OCI-LY7 (cell line): ENCODE measurements at regions not wholly inside any gene's neighbourhood (a gene's known extent, or its start where the extent isn't known, plus 50 kb on each side); places are given as distances from the start of the nearest gene placed in this dataset.

Source experiments
- EZH2phosphoT487 ChIP-seq: fragments of 200-600 bp; sonication (generic); IDR thresholded peaks from 2 replicates; pipeline ENCODE4 v1.6.1; 2018; ENCODE audit warnings: low read depth, borderline replicate concordance, mild to moderate bottlenecking, mixed run types, antibody characterized with exemption, low read length, moderate library complexity, mixed read lengths
- TF ChIP-seq, protein P1 (sequence below): fragments of 200-600 bp; sonication (generic); conservative IDR thresholded peaks from 2 replicates; pipeline ENCODE4 v1.5.1; 2014; ENCODE audit warnings: mild to moderate bottlenecking, antibody characterized with exemption, low read length, moderate library complexity, mixed read lengths

DNA sequence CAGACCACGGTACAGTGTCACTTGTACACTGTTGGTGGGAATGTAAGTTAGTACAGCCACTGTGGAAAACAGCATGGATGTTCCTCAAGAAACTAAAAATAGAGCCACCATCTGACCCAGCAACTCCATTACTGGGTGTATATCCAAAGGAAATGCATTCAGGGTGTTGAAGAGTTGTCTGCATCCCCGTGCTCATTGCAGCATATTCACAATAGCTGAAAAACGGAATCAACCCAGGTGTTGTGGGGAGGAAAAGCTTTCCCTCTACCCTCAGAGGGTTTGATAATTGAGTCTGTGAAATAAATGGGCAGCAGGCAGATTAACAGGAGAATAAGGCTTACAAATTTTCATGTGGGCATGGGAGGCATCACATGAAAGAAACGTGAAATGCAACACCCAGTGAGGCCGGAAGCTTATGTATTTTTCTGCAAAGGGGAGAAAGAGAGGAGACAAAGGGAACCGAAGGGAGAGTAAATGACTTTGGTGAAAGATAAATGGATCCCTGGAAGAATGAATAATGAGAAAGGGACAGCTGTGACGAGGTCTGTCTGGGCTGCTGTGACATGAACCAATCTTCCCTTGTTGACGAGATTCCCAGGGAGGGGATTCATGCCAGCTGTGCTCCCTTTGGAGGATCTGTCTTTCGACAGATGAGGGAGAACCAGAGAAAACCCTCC is 106.2 kb downstream of the KCNJ12 start:
- TF ChIP-seq, protein P1, sequence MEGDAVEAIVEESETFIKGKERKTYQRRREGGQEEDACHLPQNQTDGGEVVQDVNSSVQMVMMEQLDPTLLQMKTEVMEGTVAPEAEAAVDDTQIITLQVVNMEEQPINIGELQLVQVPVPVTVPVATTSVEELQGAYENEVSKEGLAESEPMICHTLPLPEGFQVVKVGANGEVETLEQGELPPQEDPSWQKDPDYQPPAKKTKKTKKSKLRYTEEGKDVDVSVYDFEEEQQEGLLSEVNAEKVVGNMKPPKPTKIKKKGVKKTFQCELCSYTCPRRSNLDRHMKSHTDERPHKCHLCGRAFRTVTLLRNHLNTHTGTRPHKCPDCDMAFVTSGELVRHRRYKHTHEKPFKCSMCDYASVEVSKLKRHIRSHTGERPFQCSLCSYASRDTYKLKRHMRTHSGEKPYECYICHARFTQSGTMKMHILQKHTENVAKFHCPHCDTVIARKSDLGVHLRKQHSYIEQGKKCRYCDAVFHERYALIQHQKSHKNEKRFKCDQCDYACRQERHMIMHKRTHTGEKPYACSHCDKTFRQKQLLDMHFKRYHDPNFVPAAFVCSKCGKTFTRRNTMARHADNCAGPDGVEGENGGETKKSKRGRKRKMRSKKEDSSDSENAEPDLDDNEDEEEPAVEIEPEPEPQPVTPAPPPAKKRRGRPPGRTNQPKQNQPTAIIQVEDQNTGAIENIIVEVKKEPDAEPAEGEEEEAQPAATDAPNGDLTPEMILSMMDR: no peak
- no peak for TF ChIP-seq EZH2phosphoT487
